Activated naive CD4-positive, alpha-beta T cell treated with anti-CD3 and anti-CD28 coated beads, Interleukin-2, amount 50 U/mL, for 72 hours (primary cell): ENCODE measurements at regions not wholly inside any gene's neighbourhood (a gene's known extent, or its start where the extent isn't known, plus 50 kb on each side); places are given as distances from the start of the nearest gene placed in this dataset.
"Not testable (repeated sequence)": the region's sequence is repeated elsewhere in the genome, so short reads cannot be mapped to it uniquely, and the experiment has no call there.

ENCODE experiments used
- ATAC-seq, 2 donors: fragments of 150-1000 bp; cut with Tn5 transposase; 2 replicates each; pipeline ENCODE4 v1.10.0; 2021; ENCODE audit warnings: mild to moderate bottlenecking in 2 of 2, moderate library complexity in 2 of 2
- DNase-seq, 2 donors: peaks; one replicate each; pipeline ENCODE4 v3.0.0; 2021 to 2022; ENCODE audit warnings: low spot score in 2 of 2
- H3K27ac Mint-ChIP-seq, 2 donors: one replicate each; pipeline ENCODE4 v1.8.0; 2022; ENCODE audit warnings: mild to moderate bottlenecking in 2 of 2, mixed read lengths in 2 of 2
- H3K36me3 Mint-ChIP-seq, 2 donors: one replicate each; pipeline ENCODE4 v1.8.0; 2022; ENCODE audit warnings: mixed read lengths in 2 of 2
- H3K9me3 Mint-ChIP-seq, 2 donors: one replicate each; pipeline ENCODE4 v1.8.0; 2022; ENCODE audit warnings: mixed read lengths in 2 of 2

GRCh38 chr9:104304925-104305324 is 199.1 kb upstream of the OR13F1 start:
- H3K36me3 Mint-ChIP-seq = peaks cover 0 to 5% of the 10 kb centered on the region in 2 donors
- no peak for ATAC-seq
- DNase-seq = no peak
- peaks cover 16 to 22% of the 10 kb centered on the region in 2 donors for H3K9me3 Mint-ChIP-seq
- H3K27ac Mint-ChIP-seq = no peak overlapping the region

- H3K9me3 Mint-ChIP-seq = no peaks in the 10 kb centered on the region
- DNase-seq (no peak), ATAC-seq (no peak)
- H3K27ac Mint-ChIP-seq = no peak overlapping the region
- no peaks in the 10 kb centered on the region for H3K36me3 Mint-ChIP-seq
These were observed 190.5 kb upstream of the OR13F1 start for GRCh38 chr9:104313396-104314110.

- not testable (repeated sequence) for H3K27ac Mint-ChIP-seq, ATAC-seq, DNase-seq, H3K9me3 Mint-ChIP-seq, H3K36me3 Mint-ChIP-seq
These were observed 187.7 kb upstream of the OR13F1 start for GRCh38 chr9:104316201-104317009.

- Mint-ChIP-seq H3K36me3 (no peaks in the 10 kb centered on the region), H3K27ac (no peak overlapping the region), H3K9me3 (no peaks in the 10 kb centered on the region)
- ATAC-seq (no peak), DNase-seq (no peak)
These were observed 184.9 kb upstream of the OR13F1 start for GRCh38 chr9:104319198-104319597.

GRCh38 chr9:104319685-104320084 is 184.4 kb upstream of the OR13F1 start:
- H3K36me3 Mint-ChIP-seq = no peaks in the 10 kb centered on the region
- DNase-seq (no peak), ATAC-seq (no peak)
- no peaks in the 10 kb centered on the region for H3K9me3 Mint-ChIP-seq
- no peak overlapping the region for H3K27ac Mint-ChIP-seq

GRCh38 chr9:104322596-104322995 is 181.5 kb upstream of the OR13F1 start:
- ATAC-seq = no peak
- Mint-ChIP-seq H3K27ac (no peak overlapping the region), H3K9me3 (no peaks in the 10 kb centered on the region), H3K36me3 (no peaks in the 10 kb centered on the region)
- DNase-seq = no peak

GRCh38 chr9:104323967-104324694 is 179.9 kb upstream of the OR13F1 start:
- not testable (repeated sequence) for H3K36me3 Mint-ChIP-seq, H3K9me3 Mint-ChIP-seq, ATAC-seq, H3K27ac Mint-ChIP-seq, DNase-seq

- no peak overlapping the region for H3K27ac Mint-ChIP-seq
- ATAC-seq = no peak
- DNase-seq = no peak
- H3K36me3 Mint-ChIP-seq = no peaks in the 10 kb centered on the region
- H3K9me3 Mint-ChIP-seq = peaks cover 4 to 7% of the 10 kb centered on the region in 2 donors
These were observed 177.2 kb upstream of the OR13F1 start for GRCh38 chr9:104326912-104327311.

GRCh38 chr9:104329245-104329644 is 174.8 kb upstream of the OR13F1 start:
- no peak overlapping the region for H3K27ac Mint-ChIP-seq
- H3K9me3 Mint-ChIP-seq = peaks cover 8% of the 10 kb centered on the region in 2 donors
- ATAC-seq (no peak), DNase-seq (no peak)
- H3K36me3 Mint-ChIP-seq = no peaks in the 10 kb centered on the region

- Mint-ChIP-seq H3K9me3 (peaks cover 17 to 19% of the 10 kb centered on the region in 2 donors), H3K36me3 (no peaks in the 10 kb centered on the region), H3K27ac (no peak overlapping the region)
- ATAC-seq (no peak), DNase-seq (no peak)
These were observed 173.2 kb upstream of the OR13F1 start for GRCh38 chr9:104330841-104331240.

GRCh38 chr9:104334549-104334948 is 169.5 kb upstream of the OR13F1 start:
- DNase-seq (no peak), ATAC-seq (no peak)
- no peaks in the 10 kb centered on the region for H3K36me3 Mint-ChIP-seq
- peaks cover 11 to 15% of the 10 kb centered on the region in 2 donors for H3K9me3 Mint-ChIP-seq
- no peak overlapping the region for H3K27ac Mint-ChIP-seq

- Mint-ChIP-seq H3K9me3 (peaks cover 5 to 6% of the 10 kb centered on the region in 2 donors), H3K36me3 (no peaks in the 10 kb centered on the region), H3K27ac (no peak overlapping the region)
- DNase-seq = no peak
- no peak for ATAC-seq
These were observed 164.4 kb upstream of the OR13F1 start for GRCh38 chr9:104339692-104340091.

GRCh38 chr9:104342552-104342951 is 161.5 kb upstream of the OR13F1 start:
- no peaks in the 10 kb centered on the region for H3K9me3 Mint-ChIP-seq
- no peak overlapping the region for H3K27ac Mint-ChIP-seq
- ATAC-seq (no peak), DNase-seq (no peak)
- H3K36me3 Mint-ChIP-seq = no peaks in the 10 kb centered on the region

- no peaks in the 10 kb centered on the region for H3K36me3 Mint-ChIP-seq
- no peak for DNase-seq
These were observed 159.0 kb upstream of the OR13F1 start for GRCh38 chr9:104345061-104345460.

GRCh38 chr9:104350541-104350940 is 153.5 kb upstream of the OR13F1 start:
- Mint-ChIP-seq H3K27ac (no peak overlapping the region), H3K36me3 (no peaks in the 10 kb centered on the region), H3K9me3 (no peaks in the 10 kb centered on the region)
- DNase-seq (no peak), ATAC-seq (no peak)

More at GRCh38 chr9:104345061-104345460, 159.0 kb upstream of the OR13F1 start:
- Mint-ChIP-seq H3K9me3 (no peaks in the 10 kb centered on the region), H3K27ac (no peak overlapping the region)
- no peak for ATAC-seq

GRCh38 chr9:104351726-104352125 is 152.3 kb upstream of the OR13F1 start:
- Mint-ChIP-seq H3K36me3 (no peaks in the 10 kb centered on the region), H3K9me3 (no peaks in the 10 kb centered on the region), H3K27ac (no peak overlapping the region)
- DNase-seq = no peak
- no peak for ATAC-seq

- H3K9me3 Mint-ChIP-seq = no peaks in the 10 kb centered on the region
- ATAC-seq = no peak
These were observed 142.9 kb upstream of the OR13F1 start for GRCh38 chr9:104361207-104361606.

More at GRCh38 chr9:104361207-104361606, 142.9 kb upstream of the OR13F1 start:
- Mint-ChIP-seq H3K27ac (no peak overlapping the region), H3K36me3 (no peaks in the 10 kb centered on the region)
- no peak for DNase-seq
